ENCODE measurements at regions not wholly inside any gene's neighbourhood (a gene's known extent, or its start where the extent isn't known, plus 50 kb on each side); places are given as distances from the start of the nearest gene placed in this dataset.

GRCh38 chr13:90121784-90122183 lies 1225.7 kb upstream of the MIR17HG start:
- Histone ChIP-seq H3F3A (ENCODE audit: control insufficient read depth, insufficient read depth) (no peaks in the 10 kb centered on the region), H4K20me1 (ENCODE audit: control insufficient read depth, insufficient read depth, low read depth, low read length) (no peaks in the 10 kb centered on the region), H3K36me3 (ENCODE audit: control insufficient read depth, low read length) (no peaks in the 10 kb centered on the region), H3K4me1 (ENCODE audit: control insufficient read depth, low read length) (no peaks in the 10 kb centered on the region), H3K79me2 (ENCODE audit: control insufficient read depth, low read length) (no peaks in the 10 kb centered on the region), H3K9me2 (replicated peaks; ENCODE audit: control insufficient read depth, low read length) (no peaks in the 10 kb centered on the region), H3K4me2 (ENCODE audit: low read length) (no peak overlapping the region), H3K27ac (ENCODE audit: low read depth, low read length) (no peak overlapping the region), H3K4me3 (ENCODE audit: low read length) (no peak overlapping the region), H3K9me3 (ENCODE audit: control insufficient read depth, insufficient read depth, low read length) (no peaks in the 10 kb centered on the region), H3K27me3 (ENCODE audit: control insufficient read depth, low read length) (no peaks in the 10 kb centered on the region)
- no peak for TF ChIP-seq EZH2phosphoT487 (IDR thresholded peaks at IDR 0.05; ENCODE audit: borderline replicate concordance, low read length)
- no peak for TF ChIP-seq CTCF (IDR thresholded peaks at IDR 0.05; ENCODE audit: low read depth, low read length, poor library complexity, severe bottlenecking)

DNA sequence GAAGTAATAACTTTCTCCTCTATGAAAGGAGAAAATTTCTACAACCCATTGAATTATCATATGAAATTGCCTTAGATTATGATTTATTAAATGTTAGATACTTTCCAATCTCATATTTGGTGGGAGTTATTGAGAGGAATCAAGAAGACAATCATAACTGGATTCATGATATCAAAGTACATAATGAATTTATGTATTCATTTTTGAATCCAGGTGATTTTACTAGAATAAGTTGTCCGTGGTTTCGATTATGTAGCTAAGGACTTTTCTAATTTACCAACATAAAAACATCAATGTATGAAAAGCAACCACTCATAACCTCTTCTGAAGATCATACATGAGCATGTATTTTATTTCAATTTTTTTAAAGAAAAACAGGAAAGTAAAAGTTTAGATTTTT lies 1225.0 kb upstream of the MIR17HG start:
- H3K36me3 ChIP-seq (ENCODE audit: control insufficient read depth, low read length), result no peaks in the 10 kb centered on the region
- no peak overlapping the region for H3K4me2 ChIP-seq (ENCODE audit: low read length)
- H3K4me3 ChIP-seq (ENCODE audit: low read length), result no peak overlapping the region
- H3K27me3 ChIP-seq (ENCODE audit: control insufficient read depth, low read length), result no peaks in the 10 kb centered on the region
- no peaks in the 10 kb centered on the region for H4K20me1 ChIP-seq (ENCODE audit: control insufficient read depth, insufficient read depth, low read depth, low read length)
- H3K79me2 ChIP-seq (ENCODE audit: control insufficient read depth, low read length), result no peaks in the 10 kb centered on the region
- no peaks in the 10 kb centered on the region for H3K4me1 ChIP-seq (ENCODE audit: control insufficient read depth, low read length)
- no peaks in the 10 kb centered on the region for H3K9me3 ChIP-seq (ENCODE audit: control insufficient read depth, insufficient read depth, low read length)
- no peaks in the 10 kb centered on the region for H3K9me2 ChIP-seq (replicated peaks; ENCODE audit: control insufficient read depth, low read length)
- TF ChIP-seq EZH2phosphoT487 (IDR thresholded peaks at IDR 0.05; ENCODE audit: borderline replicate concordance, low read length) (no peak), CTCF (IDR thresholded peaks at IDR 0.05; ENCODE audit: low read depth, low read length, poor library complexity, severe bottlenecking) (no peak)
- H3K27ac ChIP-seq (ENCODE audit: low read depth, low read length), result no peak overlapping the region
- H3F3A ChIP-seq (ENCODE audit: control insufficient read depth, insufficient read depth), result no peaks in the 10 kb centered on the region

- TF ChIP-seq CTCF (IDR thresholded peaks at IDR 0.05; ENCODE audit: low read depth, low read length, poor library complexity, severe bottlenecking) (no peak), EZH2phosphoT487 (IDR thresholded peaks at IDR 0.05; ENCODE audit: borderline replicate concordance, low read length) (no peak)
These were observed 1211.9 kb upstream of the MIR17HG start for GRCh38 chr13:90135558-90135957.

DNA sequence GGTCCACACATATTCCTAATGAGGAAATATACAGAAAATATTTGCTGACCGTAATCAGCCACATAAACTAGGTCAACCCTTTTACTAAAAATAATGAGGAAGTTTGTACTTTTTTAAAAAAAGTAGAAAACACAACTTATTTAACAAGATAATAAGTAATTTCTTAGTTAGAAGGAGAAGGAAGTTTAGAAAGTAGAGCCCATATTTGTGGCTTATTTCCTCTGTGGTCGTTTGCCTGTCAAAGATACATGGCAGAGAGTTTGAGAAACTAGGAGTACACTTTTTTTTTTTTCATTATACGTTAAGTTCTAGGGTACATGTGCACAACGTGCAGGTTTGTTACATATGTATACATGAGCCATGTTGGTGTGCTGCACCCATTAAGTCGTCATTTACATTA lies 1205.2 kb upstream of the MIR17HG start:
- no peaks in the 10 kb centered on the region for H3K27me3 ChIP-seq (ENCODE audit: control insufficient read depth, low read length)
- no peak overlapping the region for H3K27ac ChIP-seq (ENCODE audit: low read depth, low read length)
- H3K4me1 ChIP-seq (ENCODE audit: control insufficient read depth, low read length), result no peaks in the 10 kb centered on the region
- TF ChIP-seq EZH2phosphoT487 (IDR thresholded peaks at IDR 0.05; ENCODE audit: borderline replicate concordance, low read length) (no peak), CTCF (IDR thresholded peaks at IDR 0.05; ENCODE audit: low read depth, low read length, poor library complexity, severe bottlenecking) (no peak)
- H3K4me3 ChIP-seq (ENCODE audit: low read length), result no peak overlapping the region
- no peaks in the 10 kb centered on the region for H3K79me2 ChIP-seq (ENCODE audit: control insufficient read depth, low read length)
- H3K9me2 ChIP-seq (replicated peaks; ENCODE audit: control insufficient read depth, low read length), result no peaks in the 10 kb centered on the region
- no peaks in the 10 kb centered on the region for H4K20me1 ChIP-seq (ENCODE audit: control insufficient read depth, insufficient read depth, low read depth, low read length)
- no peaks in the 10 kb centered on the region for H3K36me3 ChIP-seq (ENCODE audit: control insufficient read depth, low read length)
- no peak overlapping the region for H3K4me2 ChIP-seq (ENCODE audit: low read length)
- no peaks in the 10 kb centered on the region for H3K9me3 ChIP-seq (ENCODE audit: control insufficient read depth, insufficient read depth, low read length)
- no peaks in the 10 kb centered on the region for H3F3A ChIP-seq (ENCODE audit: control insufficient read depth, insufficient read depth)

More at GRCh38 chr13:90135558-90135957, 1211.9 kb upstream of the MIR17HG start:
- Histone ChIP-seq H3K27ac (ENCODE audit: low read depth, low read length) (no peak overlapping the region), H3K4me2 (ENCODE audit: low read length) (no peak overlapping the region), H3K79me2 (ENCODE audit: control insufficient read depth, low read length) (no peaks in the 10 kb centered on the region), H3K9me2 (replicated peaks; ENCODE audit: control insufficient read depth, low read length) (no peaks in the 10 kb centered on the region), H3F3A (ENCODE audit: control insufficient read depth, insufficient read depth) (no peaks in the 10 kb centered on the region), H3K9me3 (ENCODE audit: control insufficient read depth, insufficient read depth, low read length) (no peaks in the 10 kb centered on the region), H3K36me3 (ENCODE audit: control insufficient read depth, low read length) (no peaks in the 10 kb centered on the region), H3K4me3 (ENCODE audit: low read length) (no peak overlapping the region), H3K27me3 (ENCODE audit: control insufficient read depth, low read length) (no peaks in the 10 kb centered on the region), H4K20me1 (ENCODE audit: control insufficient read depth, insufficient read depth, low read depth, low read length) (no peaks in the 10 kb centered on the region), H3K4me1 (ENCODE audit: control insufficient read depth, low read length) (no peaks in the 10 kb centered on the region)
